ENCODE measurements at regions not wholly inside any gene's neighbourhood (a gene's known extent, or its start where the extent isn't known, plus 50 kb on each side); places are given as distances from the start of the nearest gene placed in this dataset.

- DNase-seq: no peak
Observed at GRCh38 chr5:54740141-54740540, 222.6 kb downstream of the SNX18 start.

GRCh38 chr5:54739371-54739770 lies 221.8 kb downstream of the SNX18 start:
- peak; percentile 42 for DNase-seq

GRCh38 chr5:54738973-54739367 lies 221.4 kb downstream of the SNX18 start:
- DNase-seq: no peak

- DNase-seq: peak; percentile 62
Observed at GRCh38 chr5:54738118-54738972, 220.8 kb downstream of the SNX18 start.

- no peak for DNase-seq
Observed at GRCh38 chr5:54736003-54736797, 218.6 kb downstream of the SNX18 start.

- DNase-seq: peak; percentile 27
Observed at GRCh38 chr5:54733101-54733500, 215.5 kb downstream of the SNX18 start.

GRCh38 chr5:54732108-54732507 lies 214.5 kb downstream of the SNX18 start:
- DNase-seq: no peak

- DNase-seq: no peak
Observed at GRCh38 chr5:54728588-54728915, 211.0 kb downstream of the SNX18 start.

- DNase-seq: no peak
Observed at GRCh38 chr5:54727874-54728587, 210.5 kb downstream of the SNX18 start.

GRCh38 chr5:54725391-54726280 lies 208.1 kb downstream of the SNX18 start:
- peak; percentile 26 for DNase-seq

- peak; percentile 79 for DNase-seq
Observed at GRCh38 chr5:54722846-54723433, 205.4 kb downstream of the SNX18 start.

- DNase-seq: no peak
Observed at GRCh38 chr5:54721951-54722654, 204.5 kb downstream of the SNX18 start.

- no peak for DNase-seq
Observed at GRCh38 chr5:54721116-54721515, 203.6 kb downstream of the SNX18 start.

- DNase-seq: peak; percentile 57
Observed at GRCh38 chr5:54720341-54720740, 202.8 kb downstream of the SNX18 start.

- DNase-seq: peak; percentile 98
Observed at GRCh38 chr5:54719384-54720283, 202.1 kb downstream of the SNX18 start.

GRCh38 chr5:54718656-54719055 lies 201.1 kb downstream of the SNX18 start:
- DNase-seq: peak; percentile 73

GRCh38 chr5:54717870-54718269 lies 200.3 kb downstream of the SNX18 start:
- no peak for DNase-seq

GRCh38 chr5:54717459-54717858 lies 199.9 kb downstream of the SNX18 start:
- DNase-seq: no peak

- no peak for DNase-seq
Observed at GRCh38 chr5:54713923-54714581, 196.5 kb downstream of the SNX18 start.

Measured in fibroblast of skin of scalp (primary cell).